T-helper 9 cell (primary cell): ENCODE measurements at regions not wholly inside any gene's neighbourhood (a gene's known extent, or its start where the extent isn't known, plus 50 kb on each side); places are given as distances from the start of the nearest gene placed in this dataset.

Experiments used
- DNase-seq: peaks from one replicate; pipeline ENCODE4 v3.0.0-alpha.2; 2020

DNA sequence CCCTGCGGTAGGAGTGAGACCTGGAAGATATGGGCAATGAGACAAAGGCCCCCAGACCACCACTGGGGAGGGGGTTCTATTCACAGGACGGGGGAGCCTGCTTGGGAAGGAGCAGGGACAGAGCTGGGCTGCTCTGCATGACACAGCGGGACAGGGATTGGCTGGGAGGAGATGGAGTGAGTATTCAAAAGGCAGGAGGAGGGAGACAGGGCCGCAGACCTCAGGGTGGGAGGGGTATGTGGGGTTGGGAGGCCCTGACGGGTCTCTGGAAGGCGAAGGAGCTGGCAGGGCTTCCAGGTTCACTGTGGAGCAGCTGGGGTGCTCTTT, 60.8 kb upstream of the RPS6KA2 start:
- DNase-seq, result no peak

DNA sequence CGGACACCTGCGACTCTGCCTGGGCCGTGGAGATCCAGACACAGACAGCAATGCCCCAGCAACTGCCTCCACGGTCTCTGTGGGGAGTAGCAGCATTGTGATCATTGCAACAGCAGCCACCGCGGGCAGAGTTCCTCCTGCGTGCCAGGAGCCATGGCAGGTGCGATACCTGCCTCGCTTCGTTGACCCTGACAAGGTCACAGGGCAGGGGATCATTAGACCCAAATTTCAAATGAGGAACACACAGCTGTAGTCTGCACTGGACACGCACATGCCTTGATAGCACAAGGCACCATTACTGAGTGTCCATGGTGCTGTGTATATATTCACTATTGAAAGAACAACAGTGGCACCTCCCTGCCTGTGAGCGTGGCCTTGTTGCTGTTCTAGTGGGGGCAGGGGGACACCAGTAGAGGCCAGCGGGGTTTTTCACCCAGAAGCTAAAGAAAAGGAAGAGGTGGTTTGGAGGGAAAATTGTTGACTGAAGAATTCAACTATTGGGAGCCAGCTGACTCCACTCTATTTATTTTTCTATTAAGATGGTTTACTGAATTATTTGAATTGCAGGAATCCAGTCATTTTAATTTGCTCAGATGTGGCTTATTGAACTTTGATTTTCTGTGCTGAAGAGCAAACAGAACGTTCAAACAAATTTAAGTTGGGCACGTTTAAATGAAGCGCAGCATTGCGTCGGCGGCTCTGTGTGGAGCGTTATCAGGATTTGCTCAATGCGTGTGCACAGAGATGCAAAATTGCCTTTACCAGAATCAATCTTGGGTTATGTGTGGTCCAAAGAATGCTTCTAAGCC, 60.2 kb upstream of the RPS6KA2 start:
- DNase-seq, result no peak

DNA sequence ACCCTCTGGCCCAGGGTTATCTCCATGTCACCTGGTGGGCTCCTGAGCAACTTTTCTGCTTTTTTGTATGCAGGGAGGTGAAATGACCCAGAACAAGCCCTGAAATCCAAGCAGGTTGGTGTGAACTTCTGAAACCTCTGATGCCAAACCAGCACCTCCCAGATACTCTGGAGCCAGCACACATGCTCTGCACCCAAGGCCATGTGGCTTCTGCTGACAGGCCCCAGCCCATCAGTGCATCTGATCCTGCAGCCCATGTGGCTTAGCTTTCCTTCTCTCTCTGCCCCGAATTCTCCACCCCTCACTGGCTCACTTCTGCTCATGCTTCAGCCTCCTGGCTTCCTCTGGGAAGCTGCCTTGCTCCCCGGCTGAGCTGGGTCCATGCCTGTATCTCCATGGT, 59.3 kb upstream of the RPS6KA2 start:
- DNase-seq, result no peak

DNA sequence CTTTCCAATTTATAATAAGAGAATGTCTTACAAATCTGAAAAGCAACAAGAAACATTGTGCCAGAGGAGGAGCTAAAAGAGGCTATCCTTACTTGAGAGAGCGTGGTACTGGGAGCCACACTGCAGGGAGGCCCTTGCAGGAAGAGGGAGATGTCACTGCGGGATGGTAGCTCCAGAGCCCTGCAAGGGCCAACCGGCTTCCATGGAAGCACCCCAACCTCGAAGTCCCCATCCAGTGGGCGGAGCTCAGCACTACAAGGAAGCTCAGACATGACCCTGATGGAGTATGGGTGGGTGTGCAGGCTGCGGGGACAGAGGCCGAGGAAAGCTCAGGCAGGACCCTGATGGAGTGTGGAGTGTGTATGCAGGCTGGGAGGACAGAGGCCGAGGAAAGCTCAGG, 57.8 kb upstream of the RPS6KA2 start:
- no peak for DNase-seq

DNA sequence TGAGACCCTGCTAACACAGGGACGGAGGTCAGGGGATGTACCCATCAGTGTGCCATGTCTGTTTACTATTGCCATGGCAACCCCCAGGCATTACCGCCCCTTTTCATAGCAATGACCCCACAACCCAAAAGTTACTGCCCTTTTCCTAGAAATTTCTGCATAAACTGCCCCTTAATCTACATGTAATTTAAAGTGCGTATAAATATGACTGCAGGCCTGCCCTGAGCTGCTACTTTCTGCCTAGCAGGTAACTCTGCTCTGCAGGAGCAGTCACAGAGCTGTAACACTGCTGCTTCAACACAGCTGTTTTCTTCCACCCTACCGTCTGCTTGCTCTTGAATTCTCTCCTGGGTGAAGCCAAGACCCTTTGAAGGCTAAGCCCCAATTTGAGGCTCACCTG, 57.1 kb upstream of the RPS6KA2 start:
- DNase-seq, result no peak

DNA sequence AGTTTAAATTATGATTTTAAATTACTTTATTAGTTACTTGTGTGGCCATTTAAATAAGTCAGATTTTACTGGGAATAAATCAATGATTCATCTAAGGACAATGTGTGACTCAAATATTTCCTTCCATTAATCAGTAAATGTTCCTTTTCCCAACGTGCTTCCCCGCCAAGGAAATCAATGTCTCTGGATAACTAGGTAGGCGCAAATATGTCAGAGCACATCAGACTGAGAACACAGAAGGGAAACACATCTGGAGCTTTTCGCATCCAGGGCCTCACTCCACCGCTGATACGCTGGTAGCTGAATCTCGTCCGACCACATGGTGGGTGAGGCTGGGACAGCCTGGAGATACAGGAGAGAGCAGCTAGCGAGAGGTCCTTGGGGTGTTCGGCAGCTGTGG, 56.4 kb upstream of the RPS6KA2 start:
- DNase-seq, result no peak

DNA sequence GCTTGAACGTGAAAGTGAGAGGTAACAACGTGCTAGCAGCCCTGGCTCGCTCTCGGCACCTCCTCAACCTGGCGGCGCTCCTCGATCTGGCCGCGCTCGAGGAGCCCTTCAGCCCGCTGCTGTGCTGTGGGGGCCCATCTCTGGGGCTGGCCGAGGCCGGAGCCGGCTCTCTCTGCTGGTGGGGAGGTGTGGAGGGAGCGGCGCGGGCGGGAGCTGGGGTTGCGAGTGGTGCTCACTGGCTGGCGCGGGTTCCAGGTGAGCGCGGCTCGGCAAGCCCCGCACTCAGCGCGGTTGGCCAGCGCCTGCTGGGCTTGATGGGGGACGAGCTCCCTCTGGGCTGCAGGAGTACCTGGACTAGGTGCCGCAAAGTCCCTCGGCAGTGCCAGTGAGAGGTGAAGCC, 52.5 kb upstream of the RPS6KA2 start:
- DNase-seq, result no peak

DNA sequence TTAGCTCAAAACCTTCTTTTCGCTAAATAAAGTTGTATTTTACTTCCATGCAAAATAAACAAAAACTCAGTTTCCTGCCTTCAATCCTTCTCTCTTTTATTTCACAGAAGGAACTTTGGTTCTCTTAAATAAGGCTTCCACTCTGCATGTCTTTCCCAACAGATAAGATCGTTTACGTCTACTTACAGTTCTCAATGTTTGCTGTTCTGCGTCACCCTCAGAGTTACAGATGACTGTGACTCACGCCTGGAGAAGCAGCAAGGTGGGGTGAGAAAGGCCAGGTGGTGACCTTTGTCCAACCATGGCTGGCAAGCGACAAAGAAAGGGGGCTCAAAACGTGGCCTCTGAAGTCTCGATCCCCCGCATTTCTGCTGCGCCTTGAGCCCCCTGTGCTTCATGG, 51.4 kb upstream of the RPS6KA2 start:
- DNase-seq, result no peak

DNA sequence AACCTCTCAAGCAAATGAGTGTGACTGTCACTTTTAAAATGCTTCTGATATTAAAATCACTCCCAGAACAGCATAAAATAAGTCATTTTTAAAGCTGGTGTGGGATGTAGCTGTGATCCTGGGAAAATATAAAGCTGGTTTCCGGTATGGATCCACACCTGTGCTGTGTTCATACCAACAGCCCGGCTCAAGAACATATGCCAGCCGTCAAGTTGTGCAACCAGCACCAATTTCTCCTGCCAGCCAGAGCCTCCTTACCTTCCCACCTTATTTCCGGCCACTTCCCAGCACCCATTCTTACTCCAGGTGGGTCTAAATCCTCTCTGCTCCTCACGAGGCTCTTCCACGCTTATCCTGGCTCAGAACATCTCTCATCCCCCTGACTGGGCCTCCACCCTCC, 50.9 kb upstream of the RPS6KA2 start:
- no peak for DNase-seq
